ENCODE measurements at regions not wholly inside any gene's neighbourhood (a gene's known extent, or its start where the extent isn't known, plus 50 kb on each side); places are given as distances from the start of the nearest gene placed in this dataset.

- H3K9me3 ChIP-seq (ENCODE audit: low read length), result no peaks in the 10 kb centered on the region
- H3K79me2 ChIP-seq (ENCODE audit: low read length), result no peaks in the 10 kb centered on the region
- no peaks in the 10 kb centered on the region for H3K9me2 ChIP-seq (replicated peaks; ENCODE audit: insufficient read depth, low read length)
- H3K4me1 ChIP-seq (ENCODE audit: low read length), result no peaks in the 10 kb centered on the region
- H3K4me2 ChIP-seq (ENCODE audit: low read depth, low read length, poor library complexity, severe bottlenecking), result no peak overlapping the region
- H3K9ac ChIP-seq (ENCODE audit: low read length), result no peak overlapping the region
- DNase-seq, result no peak
- no peak overlapping the region for H3K27ac ChIP-seq (ENCODE audit: low read length)
- no peaks in the 10 kb centered on the region for H3K36me3 ChIP-seq (ENCODE audit: insufficient read depth, low read length)
- no peaks in the 10 kb centered on the region for H4K20me1 ChIP-seq (ENCODE audit: insufficient read depth, low read depth, low read length)
- H3K4me3 ChIP-seq (ENCODE audit: low read length), result no peak overlapping the region
- no peak overlapping the region for H2AFZ ChIP-seq (ENCODE audit: low read length)
- H3K27me3 ChIP-seq (ENCODE audit: low read length), result no peaks in the 10 kb centered on the region
Observed at GRCh38 chr2:126837966-126838715, 60.5 kb upstream of the TEX51 start.

GRCh38 chr2:126838716-126838985, 60.0 kb upstream of the TEX51 start:
- Histone ChIP-seq H3K9ac (ENCODE audit: low read length) (no peak overlapping the region), H3K27ac (ENCODE audit: low read length) (no peak overlapping the region), H3K27me3 (ENCODE audit: low read length) (no peaks in the 10 kb centered on the region), H3K79me2 (ENCODE audit: low read length) (no peaks in the 10 kb centered on the region), H2AFZ (ENCODE audit: low read length) (no peak overlapping the region), H3K4me2 (ENCODE audit: low read depth, low read length, poor library complexity, severe bottlenecking) (no peak overlapping the region), H3K9me3 (ENCODE audit: low read length) (no peaks in the 10 kb centered on the region), H3K4me1 (ENCODE audit: low read length) (no peaks in the 10 kb centered on the region), H3K4me3 (ENCODE audit: low read length) (no peak overlapping the region), H4K20me1 (ENCODE audit: insufficient read depth, low read depth, low read length) (no peaks in the 10 kb centered on the region), H3K36me3 (ENCODE audit: insufficient read depth, low read length) (no peaks in the 10 kb centered on the region), H3K9me2 (replicated peaks; ENCODE audit: insufficient read depth, low read length) (no peaks in the 10 kb centered on the region)
- DNase-seq, result no peak

GRCh38 chr2:126839796-126840195, 58.9 kb upstream of the TEX51 start:
- no peak overlapping the region for H3K9ac ChIP-seq (ENCODE audit: low read length)
- H3K36me3 ChIP-seq (ENCODE audit: insufficient read depth, low read length), result no peaks in the 10 kb centered on the region
- H3K27ac ChIP-seq (ENCODE audit: low read length), result no peak overlapping the region
- no peaks in the 10 kb centered on the region for H4K20me1 ChIP-seq (ENCODE audit: insufficient read depth, low read depth, low read length)
- H3K9me2 ChIP-seq (replicated peaks; ENCODE audit: insufficient read depth, low read length), result no peaks in the 10 kb centered on the region
- H2AFZ ChIP-seq (ENCODE audit: low read length), result no peak overlapping the region
- no peaks in the 10 kb centered on the region for H3K9me3 ChIP-seq (ENCODE audit: low read length)
- no peak overlapping the region for H3K4me2 ChIP-seq (ENCODE audit: low read depth, low read length, poor library complexity, severe bottlenecking)
- H3K4me3 ChIP-seq (ENCODE audit: low read length), result no peak overlapping the region
- H3K27me3 ChIP-seq (ENCODE audit: low read length), result no peaks in the 10 kb centered on the region
- H3K79me2 ChIP-seq (ENCODE audit: low read length), result no peaks in the 10 kb centered on the region
- H3K4me1 ChIP-seq (ENCODE audit: low read length), result no peaks in the 10 kb centered on the region
- no peak for DNase-seq

GRCh38 chr2:126843081-126843480, 55.6 kb upstream of the TEX51 start:
- Histone ChIP-seq H3K4me2 (ENCODE audit: low read depth, low read length, poor library complexity, severe bottlenecking) (no peak overlapping the region), H3K27ac (ENCODE audit: low read length) (no peak overlapping the region), H4K20me1 (ENCODE audit: insufficient read depth, low read depth, low read length) (no peaks in the 10 kb centered on the region), H3K36me3 (ENCODE audit: insufficient read depth, low read length) (no peaks in the 10 kb centered on the region), H3K4me3 (ENCODE audit: low read length) (no peak overlapping the region), H3K27me3 (ENCODE audit: low read length) (no peaks in the 10 kb centered on the region), H2AFZ (ENCODE audit: low read length) (no peak overlapping the region), H3K9me2 (replicated peaks; ENCODE audit: insufficient read depth, low read length) (no peaks in the 10 kb centered on the region), H3K9ac (ENCODE audit: low read length) (no peak overlapping the region), H3K9me3 (ENCODE audit: low read length) (no peaks in the 10 kb centered on the region), H3K79me2 (ENCODE audit: low read length) (no peaks in the 10 kb centered on the region), H3K4me1 (ENCODE audit: low read length) (no peaks in the 10 kb centered on the region)
- no peak for DNase-seq

- H3K27ac ChIP-seq (ENCODE audit: low read length), result no peak overlapping the region
- no peak overlapping the region for H3K4me2 ChIP-seq (ENCODE audit: low read depth, low read length, poor library complexity, severe bottlenecking)
- H3K9ac ChIP-seq (ENCODE audit: low read length), result no peak overlapping the region
Observed at GRCh38 chr2:126846241-126846640, 52.4 kb upstream of the TEX51 start.

More at GRCh38 chr2:126846241-126846640, 52.4 kb upstream of the TEX51 start:
- no peaks in the 10 kb centered on the region for H3K9me3 ChIP-seq (ENCODE audit: low read length)
- H4K20me1 ChIP-seq (ENCODE audit: insufficient read depth, low read depth, low read length), result no peaks in the 10 kb centered on the region
- DNase-seq, result no peak
- H3K4me3 ChIP-seq (ENCODE audit: low read length), result no peak overlapping the region
- no peaks in the 10 kb centered on the region for H3K9me2 ChIP-seq (replicated peaks; ENCODE audit: insufficient read depth, low read length)
- H3K79me2 ChIP-seq (ENCODE audit: low read length), result no peaks in the 10 kb centered on the region
- no peak overlapping the region for H2AFZ ChIP-seq (ENCODE audit: low read length)
- H3K36me3 ChIP-seq (ENCODE audit: insufficient read depth, low read length), result no peaks in the 10 kb centered on the region
- no peaks in the 10 kb centered on the region for H3K4me1 ChIP-seq (ENCODE audit: low read length)
- no peaks in the 10 kb centered on the region for H3K27me3 ChIP-seq (ENCODE audit: low read length)
